ENCODE measurements at regions not wholly inside any gene's neighbourhood (a gene's known extent, or its start where the extent isn't known, plus 50 kb on each side); places are given as distances from the start of the nearest gene placed in this dataset.

DNA sequence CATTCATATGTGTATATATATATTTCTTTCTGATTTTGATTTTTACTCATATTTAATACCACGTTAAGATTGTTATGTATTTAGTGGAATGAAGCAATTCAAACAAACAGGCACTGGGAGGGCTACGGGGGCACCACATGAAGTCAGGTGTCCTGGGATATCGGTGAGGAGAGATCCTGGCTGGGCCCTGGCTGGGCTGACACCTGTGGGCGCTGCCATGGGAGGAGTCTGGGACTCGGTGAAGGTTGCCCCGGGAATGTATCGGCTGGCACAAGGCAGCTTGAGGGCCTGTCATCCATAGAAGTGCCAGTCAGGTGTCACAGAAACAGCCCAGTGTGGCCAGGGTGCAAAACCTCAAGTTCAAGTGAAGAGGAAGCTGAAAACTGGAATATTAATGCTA lies 766.9 kb upstream of the ARPP21 start:
- Histone ChIP-seq H3K4me3 (replicated peaks; ENCODE audit: insufficient read depth, low read length) (no peak overlapping the region), H3K27me3 (ENCODE audit: insufficient read depth, poor library complexity, severe bottlenecking) (no peaks in the 10 kb centered on the region), H3K27ac (replicated peaks) (no peak overlapping the region)
- no peak for TF ChIP-seq SPI1 (IDR thresholded peaks at IDR 0.05; ENCODE audit: borderline replicate concordance, low read depth)
- DNase-seq (ENCODE audit: low read depth in 1 of 2, low spot score in 1 of 2), result no peak

DNA sequence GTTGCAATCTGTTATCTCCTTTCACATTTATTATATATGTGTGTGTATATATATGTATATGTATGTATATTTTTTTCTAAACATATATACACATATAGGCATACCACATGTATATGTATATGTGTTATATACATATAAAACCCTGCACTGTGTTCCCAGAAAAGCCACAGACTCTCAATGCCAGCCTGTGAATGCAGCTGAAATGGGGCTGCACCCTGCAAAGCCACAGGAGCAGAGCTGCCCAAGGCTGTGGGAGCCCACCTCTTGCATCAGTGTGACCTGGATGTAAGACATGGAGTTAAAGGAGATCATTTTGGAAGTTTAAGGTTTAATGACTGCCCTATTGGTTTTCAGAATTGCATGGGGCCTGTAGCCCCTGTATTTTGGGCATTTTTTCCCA lies 762.3 kb upstream of the ARPP21 start:
- Histone ChIP-seq H3K4me3 (replicated peaks; ENCODE audit: insufficient read depth, low read length) (no peak overlapping the region), H3K27me3 (ENCODE audit: insufficient read depth, poor library complexity, severe bottlenecking) (no peaks in the 10 kb centered on the region)
- TF ChIP-seq POLR2AphosphoS5 (IDR thresholded peaks at IDR 0.05; ENCODE audit: low read depth) (no peak), SPI1 (IDR thresholded peaks at IDR 0.05; ENCODE audit: borderline replicate concordance, low read depth) (no peak)
- TF ChIP-seq, protein P1, sequence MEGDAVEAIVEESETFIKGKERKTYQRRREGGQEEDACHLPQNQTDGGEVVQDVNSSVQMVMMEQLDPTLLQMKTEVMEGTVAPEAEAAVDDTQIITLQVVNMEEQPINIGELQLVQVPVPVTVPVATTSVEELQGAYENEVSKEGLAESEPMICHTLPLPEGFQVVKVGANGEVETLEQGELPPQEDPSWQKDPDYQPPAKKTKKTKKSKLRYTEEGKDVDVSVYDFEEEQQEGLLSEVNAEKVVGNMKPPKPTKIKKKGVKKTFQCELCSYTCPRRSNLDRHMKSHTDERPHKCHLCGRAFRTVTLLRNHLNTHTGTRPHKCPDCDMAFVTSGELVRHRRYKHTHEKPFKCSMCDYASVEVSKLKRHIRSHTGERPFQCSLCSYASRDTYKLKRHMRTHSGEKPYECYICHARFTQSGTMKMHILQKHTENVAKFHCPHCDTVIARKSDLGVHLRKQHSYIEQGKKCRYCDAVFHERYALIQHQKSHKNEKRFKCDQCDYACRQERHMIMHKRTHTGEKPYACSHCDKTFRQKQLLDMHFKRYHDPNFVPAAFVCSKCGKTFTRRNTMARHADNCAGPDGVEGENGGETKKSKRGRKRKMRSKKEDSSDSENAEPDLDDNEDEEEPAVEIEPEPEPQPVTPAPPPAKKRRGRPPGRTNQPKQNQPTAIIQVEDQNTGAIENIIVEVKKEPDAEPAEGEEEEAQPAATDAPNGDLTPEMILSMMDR (IDR thresholded peaks at IDR 0.05; ENCODE audit: insufficient read depth, low read length), result no peak

DNA sequence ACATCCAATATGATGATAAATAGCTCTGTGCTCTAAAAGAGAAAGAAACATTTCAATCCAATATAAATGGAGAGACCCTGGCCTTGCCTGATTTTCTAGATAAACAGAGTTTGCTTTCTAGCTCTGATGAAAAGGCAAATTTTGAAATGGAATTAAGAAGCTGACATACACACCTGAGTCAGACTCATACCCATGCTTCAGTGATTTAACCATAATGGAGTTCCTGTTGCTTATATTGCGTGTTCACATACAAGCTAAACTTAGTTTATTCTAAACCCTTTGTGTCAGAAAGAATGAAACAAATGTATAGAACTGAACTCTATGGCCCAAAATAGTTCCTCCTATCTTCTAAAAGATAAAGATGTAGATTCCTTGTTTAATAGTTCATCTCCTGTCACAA lies 760.8 kb upstream of the ARPP21 start:
- Histone ChIP-seq H3K27ac (replicated peaks) (no peak overlapping the region), H3K27me3 (ENCODE audit: insufficient read depth, poor library complexity, severe bottlenecking) (no peaks in the 10 kb centered on the region), H3K4me3 (replicated peaks; ENCODE audit: insufficient read depth, low read length) (no peak overlapping the region)
- no peak for TF ChIP-seq POLR2AphosphoS5 (IDR thresholded peaks at IDR 0.05; ENCODE audit: low read depth)
- TF ChIP-seq GABPA (IDR thresholded peaks at IDR 0.05; ENCODE audit: low read depth), result no peak
- TF ChIP-seq, protein P2, sequence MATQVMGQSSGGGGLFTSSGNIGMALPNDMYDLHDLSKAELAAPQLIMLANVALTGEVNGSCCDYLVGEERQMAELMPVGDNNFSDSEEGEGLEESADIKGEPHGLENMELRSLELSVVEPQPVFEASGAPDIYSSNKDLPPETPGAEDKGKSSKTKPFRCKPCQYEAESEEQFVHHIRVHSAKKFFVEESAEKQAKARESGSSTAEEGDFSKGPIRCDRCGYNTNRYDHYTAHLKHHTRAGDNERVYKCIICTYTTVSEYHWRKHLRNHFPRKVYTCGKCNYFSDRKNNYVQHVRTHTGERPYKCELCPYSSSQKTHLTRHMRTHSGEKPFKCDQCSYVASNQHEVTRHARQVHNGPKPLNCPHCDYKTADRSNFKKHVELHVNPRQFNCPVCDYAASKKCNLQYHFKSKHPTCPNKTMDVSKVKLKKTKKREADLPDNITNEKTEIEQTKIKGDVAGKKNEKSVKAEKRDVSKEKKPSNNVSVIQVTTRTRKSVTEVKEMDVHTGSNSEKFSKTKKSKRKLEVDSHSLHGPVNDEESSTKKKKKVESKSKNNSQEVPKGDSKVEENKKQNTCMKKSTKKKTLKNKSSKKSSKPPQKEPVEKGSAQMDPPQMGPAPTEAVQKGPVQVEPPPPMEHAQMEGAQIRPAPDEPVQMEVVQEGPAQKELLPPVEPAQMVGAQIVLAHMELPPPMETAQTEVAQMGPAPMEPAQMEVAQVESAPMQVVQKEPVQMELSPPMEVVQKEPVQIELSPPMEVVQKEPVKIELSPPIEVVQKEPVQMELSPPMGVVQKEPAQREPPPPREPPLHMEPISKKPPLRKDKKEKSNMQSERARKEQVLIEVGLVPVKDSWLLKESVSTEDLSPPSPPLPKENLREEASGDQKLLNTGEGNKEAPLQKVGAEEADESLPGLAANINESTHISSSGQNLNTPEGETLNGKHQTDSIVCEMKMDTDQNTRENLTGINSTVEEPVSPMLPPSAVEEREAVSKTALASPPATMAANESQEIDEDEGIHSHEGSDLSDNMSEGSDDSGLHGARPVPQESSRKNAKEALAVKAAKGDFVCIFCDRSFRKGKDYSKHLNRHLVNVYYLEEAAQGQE (IDR thresholded peaks at IDR 0.05; ENCODE audit: insufficient replicate concordance, low read depth), result no peak
- TF ChIP-seq SPI1 (IDR thresholded peaks at IDR 0.05; ENCODE audit: borderline replicate concordance, low read depth), result no peak
- TF ChIP-seq, protein P1 (IDR thresholded peaks at IDR 0.05; ENCODE audit: insufficient read depth, low read length), result no peak
- no peak for DNase-seq (ENCODE audit: low read depth in 1 of 2, low spot score in 1 of 2)

More for the DNA sequence above, 762.3 kb upstream of the ARPP21 start:
- no peak overlapping the region for H3K27ac ChIP-seq (replicated peaks)
- no peak for DNase-seq (ENCODE audit: low read depth in 1 of 2, low spot score in 1 of 2)

DNA sequence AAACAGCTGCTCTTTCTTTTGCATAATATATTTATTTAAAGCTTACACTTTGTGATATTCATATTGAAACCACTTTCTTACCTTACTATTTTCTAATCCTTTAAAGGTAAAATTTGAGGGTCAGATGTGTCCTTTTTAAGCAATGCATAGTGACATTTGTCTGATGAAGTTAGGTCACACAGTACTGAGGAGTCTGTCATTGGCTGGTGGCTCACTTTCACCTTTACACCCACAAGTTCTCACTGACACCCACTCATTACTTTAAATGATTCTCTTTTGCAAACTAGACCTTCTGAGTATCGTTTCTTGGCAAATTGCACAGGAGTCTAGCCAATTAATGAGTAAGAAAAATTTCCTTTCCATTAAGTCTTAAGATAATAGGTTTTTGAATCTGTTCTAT lies 758.3 kb upstream of the ARPP21 start:
- Histone ChIP-seq H3K27me3 (ENCODE audit: insufficient read depth, poor library complexity, severe bottlenecking) (no peaks in the 10 kb centered on the region), H3K4me3 (replicated peaks; ENCODE audit: insufficient read depth, low read length) (no peak overlapping the region), H3K27ac (replicated peaks) (no peak overlapping the region)
- TF ChIP-seq GABPA (IDR thresholded peaks at IDR 0.05; ENCODE audit: low read depth) (no peak), POLR2AphosphoS5 (IDR thresholded peaks at IDR 0.05; ENCODE audit: low read depth) (no peak), SPI1 (IDR thresholded peaks at IDR 0.05; ENCODE audit: borderline replicate concordance, low read depth) (no peak)
- TF ChIP-seq, protein P2 (IDR thresholded peaks at IDR 0.05; ENCODE audit: insufficient replicate concordance, low read depth), result no peak
- TF ChIP-seq, protein P1 (IDR thresholded peaks at IDR 0.05; ENCODE audit: insufficient read depth, low read length), result no peak
- no peak for DNase-seq (ENCODE audit: low read depth in 1 of 2, low spot score in 1 of 2)

All from HL-60 (cell line).